ENCODE measurements at regions not wholly inside any gene's neighbourhood (a gene's known extent, or its start where the extent isn't known, plus 50 kb on each side); places are given as distances from the start of the nearest gene placed in this dataset.

DNA sequence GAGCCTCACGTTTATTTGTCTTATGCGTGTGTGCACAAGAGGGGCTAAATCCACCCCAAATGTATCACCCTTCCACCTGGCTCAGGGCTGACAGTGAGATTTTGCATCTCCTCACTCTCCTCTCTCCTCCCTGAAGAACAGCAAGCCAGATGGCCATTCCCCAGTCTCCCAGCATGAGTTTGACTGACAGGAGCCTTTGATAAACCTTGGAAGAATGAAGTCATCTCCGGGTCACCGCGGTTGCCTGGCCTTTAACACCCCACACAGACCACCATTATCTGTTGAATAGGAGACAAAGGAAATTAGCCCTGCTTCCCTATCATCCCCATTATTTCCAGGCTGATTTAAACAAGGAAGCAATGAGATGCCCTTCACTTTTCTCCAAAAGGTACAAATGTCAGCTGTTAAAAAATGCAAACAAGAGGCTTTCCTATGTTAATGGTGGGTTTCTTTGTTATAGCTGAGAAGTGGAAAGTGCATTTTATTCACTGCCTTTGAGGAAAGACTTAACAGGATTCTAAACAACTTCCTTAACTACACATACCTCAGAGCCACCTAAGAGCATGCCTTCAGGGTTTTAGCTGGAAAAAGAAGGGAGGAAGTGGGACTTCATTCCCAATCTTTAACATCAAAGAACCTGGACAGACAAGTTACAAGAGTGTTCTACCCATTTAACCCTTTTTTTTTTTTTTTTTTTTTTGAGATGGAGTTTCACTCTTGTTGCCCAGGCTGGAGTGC is 524.8 kb upstream of the ID4 start:
- H3K27ac ChIP-seq, result no peak overlapping the region
- TF ChIP-seq, protein P1, sequence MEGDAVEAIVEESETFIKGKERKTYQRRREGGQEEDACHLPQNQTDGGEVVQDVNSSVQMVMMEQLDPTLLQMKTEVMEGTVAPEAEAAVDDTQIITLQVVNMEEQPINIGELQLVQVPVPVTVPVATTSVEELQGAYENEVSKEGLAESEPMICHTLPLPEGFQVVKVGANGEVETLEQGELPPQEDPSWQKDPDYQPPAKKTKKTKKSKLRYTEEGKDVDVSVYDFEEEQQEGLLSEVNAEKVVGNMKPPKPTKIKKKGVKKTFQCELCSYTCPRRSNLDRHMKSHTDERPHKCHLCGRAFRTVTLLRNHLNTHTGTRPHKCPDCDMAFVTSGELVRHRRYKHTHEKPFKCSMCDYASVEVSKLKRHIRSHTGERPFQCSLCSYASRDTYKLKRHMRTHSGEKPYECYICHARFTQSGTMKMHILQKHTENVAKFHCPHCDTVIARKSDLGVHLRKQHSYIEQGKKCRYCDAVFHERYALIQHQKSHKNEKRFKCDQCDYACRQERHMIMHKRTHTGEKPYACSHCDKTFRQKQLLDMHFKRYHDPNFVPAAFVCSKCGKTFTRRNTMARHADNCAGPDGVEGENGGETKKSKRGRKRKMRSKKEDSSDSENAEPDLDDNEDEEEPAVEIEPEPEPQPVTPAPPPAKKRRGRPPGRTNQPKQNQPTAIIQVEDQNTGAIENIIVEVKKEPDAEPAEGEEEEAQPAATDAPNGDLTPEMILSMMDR (conservative IDR thresholded peaks at IDR 0.05), result no peak

DNA sequence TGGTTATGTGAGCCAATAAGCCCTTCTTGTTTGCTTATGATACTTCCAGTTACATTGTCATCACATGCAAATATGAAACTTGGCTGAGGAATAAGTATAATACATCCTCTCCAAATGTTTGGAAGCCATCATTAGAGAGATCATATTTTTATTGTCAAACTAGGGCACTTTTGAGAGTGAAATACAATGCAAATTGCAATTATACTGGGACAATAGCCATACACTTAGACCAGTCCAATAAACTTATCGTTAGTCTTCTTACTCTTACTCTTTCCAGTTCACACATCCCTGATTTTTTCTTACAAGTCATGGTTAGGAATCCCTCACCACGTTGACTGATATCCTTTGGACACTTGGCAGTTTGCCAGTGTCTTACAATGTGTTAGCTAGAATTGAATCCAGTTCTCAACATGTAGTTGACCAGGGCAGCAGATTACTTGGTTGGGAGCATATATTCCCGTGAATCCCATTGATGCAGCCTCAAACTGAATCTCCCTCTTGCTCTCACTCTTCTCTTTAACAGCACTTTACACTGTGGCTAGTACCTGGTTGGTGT is 519.7 kb upstream of the ID4 start:
- TF ChIP-seq, protein P1 (conservative IDR thresholded peaks at IDR 0.05), result no peak
- H3K27ac ChIP-seq, result no peak overlapping the region

DNA sequence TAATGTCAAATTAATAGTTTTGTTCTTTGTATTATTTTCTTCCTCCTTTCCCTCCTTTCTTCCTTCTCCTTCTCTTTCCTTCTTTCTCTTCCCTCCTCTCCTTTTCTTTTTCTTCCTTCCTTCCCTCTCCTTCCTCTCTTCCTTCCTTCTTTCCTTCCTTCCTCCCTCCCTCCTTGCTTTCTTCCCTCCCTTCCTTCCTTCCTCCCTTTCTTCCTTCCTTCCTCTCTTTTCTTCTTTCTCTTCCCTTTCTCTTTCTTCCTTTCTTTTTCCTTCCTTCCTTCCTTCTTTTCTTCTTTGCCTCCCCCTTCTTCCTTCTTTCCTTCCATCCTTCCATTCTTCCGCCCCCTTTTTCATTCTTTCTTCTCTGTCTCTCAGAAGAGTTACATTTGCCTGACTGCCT is 518.2 kb upstream of the ID4 start:
- H3K27ac ChIP-seq, result no peak overlapping the region
- TF ChIP-seq, protein P1 (conservative IDR thresholded peaks at IDR 0.05), result no peak

DNA sequence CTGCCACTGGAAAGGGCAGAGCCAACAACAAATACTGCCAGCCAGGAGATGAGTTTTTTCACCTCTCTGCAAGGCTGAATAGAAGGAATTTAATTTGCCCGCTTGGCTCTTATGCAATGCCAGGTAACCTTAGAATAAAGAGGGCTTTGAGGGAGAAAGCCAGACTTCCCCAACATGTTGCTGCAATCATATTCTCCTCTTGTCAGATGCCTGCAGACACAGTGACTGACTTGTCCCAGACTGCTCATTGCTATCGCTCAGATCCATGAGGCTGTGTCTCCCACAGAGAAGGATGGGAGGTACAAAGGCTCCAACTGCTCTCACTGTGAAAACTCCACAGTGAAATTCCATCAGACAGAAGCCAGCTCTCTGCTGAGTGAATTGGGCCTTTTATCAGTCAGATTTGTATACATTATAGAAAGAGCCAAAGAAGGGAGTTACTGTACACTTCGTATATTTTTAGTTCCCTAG is 517.0 kb upstream of the ID4 start:
- TF ChIP-seq, protein P1 (conservative IDR thresholded peaks at IDR 0.05), result no peak
- no peak overlapping the region for H3K27ac ChIP-seq

DNA sequence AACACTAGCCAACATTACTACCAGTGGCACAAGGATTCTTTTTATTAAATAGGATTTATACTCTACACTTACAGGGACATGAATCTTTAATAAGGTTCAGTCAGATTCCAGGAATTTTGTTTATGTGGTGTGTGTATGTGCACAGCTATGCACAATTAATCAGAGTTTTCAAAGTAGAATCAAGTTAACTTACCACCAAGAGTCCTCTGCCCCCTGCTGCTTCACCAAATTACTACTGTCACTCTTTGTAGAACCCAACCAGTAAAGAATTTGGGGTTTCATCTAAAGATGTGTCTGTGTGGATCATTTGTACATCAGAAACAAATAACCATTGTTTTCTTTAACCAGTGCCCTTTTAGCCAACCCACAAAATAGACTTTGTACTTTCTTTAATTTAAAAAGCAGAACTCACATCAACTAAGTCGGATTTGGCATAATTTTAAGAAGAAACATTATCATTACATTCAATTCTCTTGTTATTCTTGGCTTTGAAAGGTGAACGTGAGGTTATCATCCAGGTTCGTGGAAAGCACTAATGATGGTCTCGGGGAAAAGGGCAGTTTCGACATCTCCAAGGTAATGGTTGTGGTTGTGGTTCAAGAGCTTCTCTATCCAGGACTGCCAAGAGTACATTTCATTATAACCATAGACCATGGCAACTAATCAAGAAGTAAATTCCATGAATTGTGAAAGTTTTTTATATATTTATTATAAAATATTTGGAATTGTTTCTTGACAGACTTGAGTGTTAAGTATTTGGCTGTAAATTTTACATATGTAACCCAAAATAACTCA is 514.3 kb upstream of the ID4 start:
- TF ChIP-seq, protein P1 (conservative IDR thresholded peaks at IDR 0.05), result no peak

DNA sequence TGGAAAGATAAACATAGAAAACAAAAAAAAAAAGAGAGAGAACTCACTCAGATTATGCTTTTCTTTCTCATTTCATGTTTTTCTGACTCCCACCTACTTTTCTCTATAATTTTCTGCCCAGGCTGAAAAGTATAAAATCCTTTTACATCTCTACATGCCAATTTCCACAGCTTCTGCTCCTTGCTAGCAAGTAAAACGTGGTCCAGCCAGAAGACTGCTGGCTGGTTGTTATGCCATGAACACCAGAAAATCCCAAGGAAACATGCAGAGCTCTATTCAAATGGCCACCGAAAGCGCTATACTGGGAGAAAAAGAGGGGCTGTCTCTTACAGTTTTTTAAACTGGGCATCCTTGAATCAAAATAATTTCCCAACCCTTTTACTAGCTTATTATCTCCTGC is 512.8 kb upstream of the ID4 start:
- TF ChIP-seq, protein P1 (conservative IDR thresholded peaks at IDR 0.05), result no peak
- no peak overlapping the region for H3K27ac ChIP-seq

More for the DNA sequence above, 514.3 kb upstream of the ID4 start:
- H3K27ac ChIP-seq, result no peak overlapping the region

DNA sequence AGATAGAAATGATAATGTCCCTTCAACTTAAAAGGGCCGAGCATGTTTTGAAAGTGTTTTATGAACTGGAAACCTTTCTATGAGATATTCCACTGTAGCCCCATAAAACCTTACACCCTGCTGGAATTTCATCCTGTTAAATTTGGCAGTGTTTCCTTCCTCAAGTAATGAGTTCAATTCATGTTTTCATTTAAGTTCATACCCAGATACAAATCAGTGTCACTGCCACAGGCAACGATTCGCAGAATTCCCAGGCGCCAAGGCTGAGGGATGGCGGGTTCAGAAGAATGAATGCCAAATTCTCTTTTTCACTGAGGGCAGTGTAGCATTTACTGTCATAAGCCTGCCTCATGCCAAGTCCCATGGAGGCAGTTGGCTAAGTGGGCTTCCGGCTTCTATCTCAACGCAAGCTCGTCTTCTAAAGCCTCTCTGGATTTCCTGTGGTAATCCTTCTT is 511.8 kb upstream of the ID4 start:
- no peak overlapping the region for H3K27ac ChIP-seq
- TF ChIP-seq, protein P1 (conservative IDR thresholded peaks at IDR 0.05), result no peak
